WTC11 (cell line): ENCODE measurements at regions not wholly inside any gene's neighbourhood (a gene's known extent, or its start where the extent isn't known, plus 50 kb on each side); places are given as distances from the start of the nearest gene placed in this dataset.

ENCODE experiments used
- ATAC-seq: fragments of 200-7000 bp; cut with Tn5 transposase; 2 replicates; pipeline ENCODE4 v1.10.0; 2021; ENCODE audit warnings: mild to moderate bottlenecking, moderate library complexity
- CTCF ChIA-PET: fragments of 300-600 bp; sonication (Branson Sonifier 250); formaldehyde crosslinking; loops from one replicate; lab custom pipeline; 2021; ENCODE audit warnings: antibody characterized with exemption; lab: Charles Lee
- POLR2A ChIA-PET: fragments of 350-600 bp; sonication (Branson Sonifier 250); formaldehyde crosslinking; loops from one replicate; lab custom pipeline; 2021; ENCODE audit warnings: antibody characterized with exemption; lab: Charles Lee
- DNase-seq: peaks from one replicate; pipeline ENCODE4 v3.0.0; 2021; ENCODE audit warnings: low spot score
- H3K27ac Mint-ChIP-seq: 2 replicates; pipeline ENCODE4 v1.8.0; 2021; ENCODE audit warnings: mixed read lengths
- H3K27me3 Mint-ChIP-seq: 2 replicates; pipeline ENCODE4 v1.8.0; 2021; ENCODE audit warnings: low read depth, mild to moderate bottlenecking, moderate library complexity, mixed read lengths
- H3K36me3 Mint-ChIP-seq: 2 replicates; pipeline ENCODE4 v1.8.0; 2021; ENCODE audit warnings: mixed read lengths
- H3K4me1 Mint-ChIP-seq: 2 replicates; pipeline ENCODE4 v1.8.0; 2022; ENCODE audit warnings: mixed read lengths
- H3K4me3 Mint-ChIP-seq: 2 replicates; pipeline ENCODE4 v1.8.0; 2021; ENCODE audit warnings: mild to moderate bottlenecking, moderate library complexity, mixed read lengths
- H3K9me3 Mint-ChIP-seq: 2 replicates; pipeline ENCODE4 v1.8.0; 2021; ENCODE audit warnings: mixed read lengths
- ATF2 ChIP-seq: sonication (generic); formaldehyde crosslinking; IDR thresholded peaks from 2 replicates; pipeline ENCODE4 v1.8.1; 2022; ENCODE audit warnings: low read depth, missing genetic modification reagents, borderline replicate concordance
- ATF3 ChIP-seq: sonication (generic); formaldehyde crosslinking; conservative IDR thresholded peaks from 2 replicates; pipeline ENCODE4 v1.8.1; 2022; ENCODE audit warnings: mild to moderate bottlenecking, missing genetic modification reagents
- ELF4 ChIP-seq: sonication (generic); formaldehyde crosslinking; IDR thresholded peaks from 2 replicates; pipeline ENCODE4 v1.8.1; 2022; ENCODE audit warnings: low read depth, mild to moderate bottlenecking, moderate library complexity, missing genetic modification reagents
- ERG ChIP-seq: fragments of 250-450 bp; sonication (Bioruptor Pico); IDR thresholded peaks from 2 replicates; pipeline ENCODE4 v1.8.0; 2021; ENCODE audit warnings: mild to moderate bottlenecking
- FOXJ3 ChIP-seq: sonication (generic); formaldehyde crosslinking; IDR thresholded peaks from 2 replicates; pipeline ENCODE4 v1.9.0; 2021; ENCODE audit warnings: missing genetic modification reagents, mild to moderate bottlenecking, borderline replicate concordance
- GRHL2 ChIP-seq: fragments of 250-450 bp; sonication (Bioruptor Pico); IDR thresholded peaks from 2 replicates; pipeline ENCODE4 v1.8.0; 2022; ENCODE audit warnings: mild to moderate bottlenecking, moderate library complexity; ENCODE audit not compliant: insufficient replicate concordance, severe bottlenecking
- JUN ChIP-seq: sonication (generic); formaldehyde crosslinking; IDR thresholded peaks from 2 replicates; pipeline ENCODE4 v1.8.0; 2023; ENCODE audit warnings: mild to moderate bottlenecking, missing genetic modification reagents
- MLX ChIP-seq: sonication (generic); formaldehyde crosslinking; IDR thresholded peaks from 2 replicates; pipeline ENCODE4 v1.8.1; 2023; ENCODE audit warnings: mild to moderate bottlenecking, missing genetic modification reagents, moderate library complexity
- MXD4 ChIP-seq: fragments of 250-450 bp; sonication (Bioruptor Pico); IDR thresholded peaks from 2 replicates; pipeline ENCODE4 v1.8.0; 2021; ENCODE audit warnings: mild to moderate bottlenecking, moderate library complexity, borderline replicate concordance
- MYBL2 ChIP-seq: sonication (generic); formaldehyde crosslinking; IDR thresholded peaks from 2 replicates; pipeline ENCODE4 v1.8.1; 2023; ENCODE audit warnings: mild to moderate bottlenecking, moderate library complexity, missing genetic modification reagents
- NFE2L1 ChIP-seq: sonication (generic); formaldehyde crosslinking; IDR thresholded peaks from 2 replicates; pipeline ENCODE4 v1.8.1; 2023; ENCODE audit warnings: missing genetic modification reagents
- NR2C2 ChIP-seq: sonication (generic); formaldehyde crosslinking; IDR thresholded peaks from 2 replicates; pipeline ENCODE4 v1.8.0; 2022; ENCODE audit warnings: mild to moderate bottlenecking, missing genetic modification reagents
- PRRX2 ChIP-seq: fragments of 250-450 bp; sonication (Bioruptor Pico); IDR thresholded peaks from 2 replicates; pipeline ENCODE4 v1.8.0; 2021; ENCODE audit warnings: mild to moderate bottlenecking
- SMAD4 ChIP-seq: sonication (generic); formaldehyde crosslinking; IDR thresholded peaks from 2 replicates; pipeline ENCODE4 v1.8.0; 2022; ENCODE audit warnings: mild to moderate bottlenecking, missing genetic modification reagents
- TEAD1 ChIP-seq: sonication (generic); formaldehyde crosslinking; IDR thresholded peaks from 2 replicates; pipeline ENCODE4 v1.8.0; 2022; ENCODE audit warnings: mild to moderate bottlenecking, missing genetic modification reagents
- ZNF121 ChIP-seq: sonication (generic); formaldehyde crosslinking; IDR thresholded peaks from 2 replicates; pipeline ENCODE4 v1.8.0; 2023; ENCODE audit warnings: missing genetic modification reagents
- ZNF317 ChIP-seq: sonication (generic); formaldehyde crosslinking; IDR thresholded peaks from 2 replicates; pipeline ENCODE4 v1.8.1; 2023; ENCODE audit warnings: low read depth, mild to moderate bottlenecking, moderate library complexity, missing genetic modification reagents, borderline replicate concordance
- ZNF423 ChIP-seq: fragments of 250-450 bp; sonication (Bioruptor Pico); IDR thresholded peaks from 2 replicates; pipeline ENCODE4 v2.1.2; 2022; ENCODE audit warnings: mild to moderate bottlenecking, moderate library complexity
- ZNF425 ChIP-seq: fragments of 250-450 bp; sonication (Bioruptor Pico); conservative IDR thresholded peaks from 2 replicates; pipeline ENCODE4 v1.9.0; 2021; ENCODE audit warnings: mild to moderate bottlenecking
- ZNF671 ChIP-seq: fragments of 250-450 bp; sonication (Bioruptor Pico); IDR thresholded peaks from 2 replicates; pipeline ENCODE4 v1.8.0; 2021; ENCODE audit warnings: mild to moderate bottlenecking
- ZSCAN18 ChIP-seq: fragments of 250-450 bp; sonication (Bioruptor Pico); IDR thresholded peaks from 2 replicates; pipeline ENCODE4 v2.1.2; 2022; ENCODE audit warnings: mild to moderate bottlenecking, moderate library complexity

- CTCF ChIA-PET: no interaction called here
- peaks cover 5% of the 10 kb centered on the region; the same call in 1 of the 2 replicates for H3K36me3 Mint-ChIP-seq
- H3K4me1 Mint-ChIP-seq: peaks cover 18% of the 10 kb centered on the region
- no peak for DNase-seq
- peaks cover 16% of the 10 kb centered on the region for H3K9me3 Mint-ChIP-seq
- no peak overlapping the region for H3K4me3 Mint-ChIP-seq
- TF ChIP-seq SMAD4 (CRISPR knock-in tag) (no peak), MYBL2 (CRISPR knock-in tag) (no peak), ZNF671 (CRISPR knock-in tag) (no peak), PRRX2 (no peak), NR2C2 (CRISPR knock-in tag) (no peak), NFE2L1 (CRISPR knock-in tag) (no peak), ELF4 (CRISPR knock-in tag) (no peak), ZNF317 (CRISPR knock-in tag) (no peak)
- TF ChIP-seq, all 79 proteins: peak for 0
- H3K27me3 Mint-ChIP-seq: no peaks in the 10 kb centered on the region
- H3K27ac Mint-ChIP-seq: no peak overlapping the region
- POLR2A ChIA-PET: no interaction called here
- no peak for ATAC-seq
Measured at GRCh38 chr2:146131785-146132184, 1611.9 kb upstream of the ZEB2 start.

- TF ChIP-seq ZNF425 (CRISPR knock-in tag): no peak
- no peak for TF ChIP-seq ERG (CRISPR knock-in tag)
- no peak for TF ChIP-seq ZNF671 (CRISPR knock-in tag)
- no peak for TF ChIP-seq FOXJ3 (CRISPR knock-in tag)
- no peak for TF ChIP-seq JUN (CRISPR knock-in tag)
- Mint-ChIP-seq H3K4me1 (peaks cover 18% of the 10 kb centered on the region), H3K27ac (no peak overlapping the region), H3K27me3 (no peaks in the 10 kb centered on the region), H3K4me3 (no peak overlapping the region), H3K36me3 (no peaks in the 10 kb centered on the region), H3K9me3 (peaks cover 11% of the 10 kb centered on the region)
- ChIA-PET POLR2A (no interaction called here), CTCF (no interaction called here)
- no peak for DNase-seq
- peak; percentile 38; the same call in 1 of the 2 replicates for ATAC-seq
Measured at GRCh38 chr2:146131048-146131447, 1611.1 kb upstream of the ZEB2 start.

GRCh38 chr2:146130290-146130689 lies 1610.4 kb upstream of the ZEB2 start:
- TF ChIP-seq ZNF121 (CRISPR knock-in tag) (no peak), ZSCAN18 (no peak), ATF3 (CRISPR knock-in tag) (no peak), MLX (CRISPR knock-in tag) (no peak), ATF2 (CRISPR knock-in tag) (no peak), ELF4 (CRISPR knock-in tag) (no peak), ZNF425 (CRISPR knock-in tag) (no peak), TEAD1 (CRISPR knock-in tag) (no peak), MXD4 (CRISPR knock-in tag) (no peak), ERG (CRISPR knock-in tag) (no peak), GRHL2 (CRISPR knock-in tag) (no peak), ZNF423 (CRISPR knock-in tag) (no peak)
- Mint-ChIP-seq H3K27me3 (no peaks in the 10 kb centered on the region), H3K36me3 (no peaks in the 10 kb centered on the region), H3K9me3 (peaks cover 11% of the 10 kb centered on the region), H3K4me1 (peaks cover 17% of the 10 kb centered on the region), H3K27ac (no peak overlapping the region), H3K4me3 (no peak overlapping the region)
- ATAC-seq: peak; percentile 28
- POLR2A ChIA-PET: no interaction called here
- CTCF ChIA-PET: no interaction called here
- no peak for DNase-seq
